ENCODE measurements at regions not wholly inside any gene's neighbourhood (a gene's known extent, or its start where the extent isn't known, plus 50 kb on each side); places are given as distances from the start of the nearest gene placed in this dataset.

- Histone ChIP-seq H3K4me1 (ENCODE audit: control insufficient read depth in 1 of 2, insufficient read depth in 2 of 2, low read length in 2 of 2) (no peaks in the 10 kb centered on the region), H3K36me3 (ENCODE audit: control insufficient read depth in 1 of 2, insufficient read depth in 2 of 2, low read length in 2 of 2) (no peaks in the 10 kb centered on the region), H3K4me2 (ENCODE audit: low read length) (no peak overlapping the region), H4K20me1 (ENCODE audit: insufficient read depth) (no peaks in the 10 kb centered on the region), H3K9ac (ENCODE audit: low read length) (no peak overlapping the region), H3K27ac (ENCODE audit: low read depth, low read length) (no peak overlapping the region), H3K27me3 (ENCODE audit: insufficient read depth, low read length) (no peaks in the 10 kb centered on the region; the same call in 1 of the 2 replicates), H3K9me2 (ENCODE audit: insufficient read depth) (no peaks in the 10 kb centered on the region), H3K4me3 (replicated peaks in 1 of 2; ENCODE audit: low read depth in 1 of 2, low read length in 2 of 2) (no peak overlapping the region), H2AFZ (ENCODE audit: low read depth, low read length, poor library complexity, severe bottlenecking) (no peak overlapping the region), H3K9me3 (ENCODE audit: control insufficient read depth in 1 of 2, insufficient read depth in 1 of 2, low read depth in 1 of 2, low read length in 2 of 2) (no peaks in the 10 kb centered on the region), H3K79me2 (ENCODE audit: insufficient read depth, low read length) (peaks cover 5% of the 10 kb centered on the region)
- no peak; the same call in 1 of the 2 replicates for ATAC-seq
- POLR2A ChIA-PET: no interaction called here
- no TSS peak for BruUV-seq (replicated peaks)
- CTCF ChIA-PET: no interaction called here
- DNase-seq (ENCODE audit: low read depth, low spot score): no peak
- RAD21 ChIA-PET (ENCODE audit: low non-redundant PET in 1 of 2, low total read pairs in 2 of 2, uncharacterized antibody in 2 of 2, unreplicated experiment in 2 of 2): no interaction called here
- TF ChIP-seq ZFX (IDR thresholded peaks at IDR 0.05): no peak
- no peak for TF ChIP-seq ZBTB33 (IDR thresholded peaks at IDR 0.05; ENCODE audit: extremely low read depth, insufficient replicate concordance, low read length)
- TF ChIP-seq JUND (IDR thresholded peaks at IDR 0.05): no peak
- TF ChIP-seq CBX3 (IDR thresholded peaks at IDR 0.05; ENCODE audit: low read depth): no peak
- no peak for TF ChIP-seq FOSL1 (IDR thresholded peaks at IDR 0.05; ENCODE audit: low read depth)
- no peak for TF ChIP-seq EZH2 (IDR thresholded peaks at IDR 0.05)
- TF ChIP-seq EZH2phosphoT487 (IDR thresholded peaks at IDR 0.05; ENCODE audit: borderline replicate concordance): no peak
- TF ChIP-seq, protein P1, sequence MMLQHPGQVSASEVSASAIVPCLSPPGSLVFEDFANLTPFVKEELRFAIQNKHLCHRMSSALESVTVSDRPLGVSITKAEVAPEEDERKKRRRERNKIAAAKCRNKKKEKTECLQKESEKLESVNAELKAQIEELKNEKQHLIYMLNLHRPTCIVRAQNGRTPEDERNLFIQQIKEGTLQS (IDR thresholded peaks at IDR 0.05): no peak
- no peak for TF ChIP-seq SIN3A (IDR thresholded peaks at IDR 0.05; ENCODE audit: low read depth)
- no peak for TF ChIP-seq ELF1 (IDR thresholded peaks at IDR 0.05; ENCODE audit: borderline replicate concordance, low read depth)
- intact Hi-C loops (cut with micrococcal nuclease): no loop called here
These were observed 258.2 kb downstream of the BRD1 start for GRCh38 chr22:49569286-49570031.
